ENCODE measurements at regions not wholly inside any gene's neighbourhood (a gene's known extent, or its start where the extent isn't known, plus 50 kb on each side); places are given as distances from the start of the nearest gene placed in this dataset.

DNA sequence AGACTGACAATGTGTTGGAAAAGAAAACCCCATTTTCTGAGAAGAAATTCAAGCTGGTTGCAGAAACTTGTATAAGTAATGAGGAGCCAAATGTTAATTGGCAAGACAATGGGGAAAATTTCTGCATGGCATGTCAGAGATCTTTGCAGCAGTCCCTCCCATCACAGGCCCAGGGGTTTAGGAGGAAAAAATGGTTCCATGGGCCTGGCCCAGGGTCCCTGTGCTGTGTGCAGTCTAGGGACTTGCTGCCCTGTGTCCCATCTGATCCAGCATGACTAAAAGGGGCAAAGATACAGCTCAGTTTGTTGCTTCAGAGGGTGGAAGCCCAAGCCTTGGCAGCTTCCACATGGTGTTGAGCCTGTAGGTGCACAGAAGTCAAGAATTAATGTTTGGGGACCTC, 440.3 kb upstream of the TPK1 start:
- Histone ChIP-seq H3K4me3 (no peak overlapping the region), H3K27ac (no peak overlapping the region), H3K9me3 (peaks cover 0 to 28% (median 3%) of the 10 kb centered on the region in 3 donors), H3K27me3 (no peaks in the 10 kb centered on the region), H3K4me1 (no peaks in the 10 kb centered on the region), H3K36me3 (no peaks in the 10 kb centered on the region)
- no peak for TF ChIP-seq POLR2A (IDR thresholded peaks at IDR 0.05)
- TF ChIP-seq, protein P1, sequence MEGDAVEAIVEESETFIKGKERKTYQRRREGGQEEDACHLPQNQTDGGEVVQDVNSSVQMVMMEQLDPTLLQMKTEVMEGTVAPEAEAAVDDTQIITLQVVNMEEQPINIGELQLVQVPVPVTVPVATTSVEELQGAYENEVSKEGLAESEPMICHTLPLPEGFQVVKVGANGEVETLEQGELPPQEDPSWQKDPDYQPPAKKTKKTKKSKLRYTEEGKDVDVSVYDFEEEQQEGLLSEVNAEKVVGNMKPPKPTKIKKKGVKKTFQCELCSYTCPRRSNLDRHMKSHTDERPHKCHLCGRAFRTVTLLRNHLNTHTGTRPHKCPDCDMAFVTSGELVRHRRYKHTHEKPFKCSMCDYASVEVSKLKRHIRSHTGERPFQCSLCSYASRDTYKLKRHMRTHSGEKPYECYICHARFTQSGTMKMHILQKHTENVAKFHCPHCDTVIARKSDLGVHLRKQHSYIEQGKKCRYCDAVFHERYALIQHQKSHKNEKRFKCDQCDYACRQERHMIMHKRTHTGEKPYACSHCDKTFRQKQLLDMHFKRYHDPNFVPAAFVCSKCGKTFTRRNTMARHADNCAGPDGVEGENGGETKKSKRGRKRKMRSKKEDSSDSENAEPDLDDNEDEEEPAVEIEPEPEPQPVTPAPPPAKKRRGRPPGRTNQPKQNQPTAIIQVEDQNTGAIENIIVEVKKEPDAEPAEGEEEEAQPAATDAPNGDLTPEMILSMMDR (IDR thresholded peaks at IDR 0.05): no peak
- intact Hi-C loops (cut with DNase I): no loop called here
- no peak for DNase-seq

DNA sequence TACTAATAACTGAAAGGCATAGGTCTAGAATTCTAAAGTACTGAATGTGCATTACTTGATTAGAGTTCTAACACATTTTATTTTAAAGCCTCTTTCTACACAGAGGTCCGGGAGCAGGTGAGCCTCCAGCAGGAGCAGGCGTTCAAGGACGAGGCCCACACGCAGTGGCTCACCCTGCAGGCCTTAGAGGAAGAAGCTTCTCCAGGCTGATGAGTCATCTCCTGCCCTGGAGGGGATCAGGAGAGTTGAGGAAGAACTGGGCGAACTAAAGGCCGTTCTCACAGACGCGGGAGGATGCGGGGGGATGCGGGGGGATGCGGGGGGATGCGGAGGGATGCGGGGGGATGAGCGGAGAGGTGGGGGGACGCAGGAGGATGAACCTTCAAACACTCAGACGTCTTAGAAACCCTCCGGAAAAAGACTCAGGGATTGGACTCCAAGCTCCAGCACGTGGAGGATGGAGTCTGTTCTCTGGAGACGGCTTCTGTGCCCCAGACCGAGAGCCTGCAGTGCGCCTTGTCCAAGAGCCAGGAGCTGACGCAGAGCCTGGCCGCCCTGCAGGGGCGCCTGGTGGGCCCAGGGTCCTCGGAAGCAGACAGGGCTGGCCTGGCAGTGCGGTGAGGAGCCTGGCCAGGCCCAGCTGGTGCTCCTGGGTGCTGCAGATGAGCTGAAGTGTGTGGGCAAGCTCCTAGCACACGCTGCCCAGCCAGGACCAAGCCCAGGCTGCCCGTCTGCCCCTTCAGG, 433.7 kb upstream of the TPK1 start:
- no peak for TF ChIP-seq POLR2A (IDR thresholded peaks at IDR 0.05)
- TF ChIP-seq, protein P1 (IDR thresholded peaks at IDR 0.05): no peak
- no peaks in the 10 kb centered on the region for H3K36me3 ChIP-seq
- DNase-seq: no peak
- H3K4me1 ChIP-seq: no peaks in the 10 kb centered on the region
- no peak overlapping the region for H3K4me3 ChIP-seq
- H3K27ac ChIP-seq: no peak overlapping the region
- WGBS, 2 donors: 59 to 83% methylated on average over 5 to 17 of the region's 28 CpGs
- H3K9me3 ChIP-seq: peaks cover 0 to 14% (median 0%) of the 10 kb centered on the region in 3 donors
- intact Hi-C loops (cut with DNase I): no loop called here
- no peaks in the 10 kb centered on the region for H3K27me3 ChIP-seq

DNA sequence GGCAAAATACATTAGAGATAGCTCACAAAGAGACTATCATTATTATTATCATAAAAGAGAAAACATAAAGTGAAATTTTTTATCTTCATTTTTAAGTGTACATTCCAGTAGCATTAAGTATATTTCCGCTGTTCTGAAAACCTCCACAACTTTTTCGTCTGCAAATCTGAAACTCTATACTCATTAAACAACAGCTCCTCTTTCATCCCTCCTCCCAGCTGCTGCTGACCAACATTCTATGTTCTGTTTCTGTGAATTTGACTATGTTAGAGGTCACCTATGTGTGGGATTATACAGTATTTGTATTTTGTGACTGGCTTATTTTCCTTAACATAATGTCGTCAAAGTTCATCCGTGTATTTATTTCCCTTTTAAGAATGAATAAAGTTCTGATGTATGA, 429.3 kb upstream of the TPK1 start:
- Histone ChIP-seq H3K27me3 (no peaks in the 10 kb centered on the region), H3K4me3 (no peak overlapping the region), H3K36me3 (no peaks in the 10 kb centered on the region), H3K4me1 (no peaks in the 10 kb centered on the region), H3K27ac (no peak overlapping the region), H3K9me3 (peaks cover 0 to 6% (median 0%) of the 10 kb centered on the region in 3 donors)
- intact Hi-C loops (cut with DNase I): no loop called here
- no peak for TF ChIP-seq POLR2A (IDR thresholded peaks at IDR 0.05)
- 62 to 83% methylated on average over 4 of the region's 4 CpGs for WGBS, 2 donors
- DNase-seq: no peak

DNA sequence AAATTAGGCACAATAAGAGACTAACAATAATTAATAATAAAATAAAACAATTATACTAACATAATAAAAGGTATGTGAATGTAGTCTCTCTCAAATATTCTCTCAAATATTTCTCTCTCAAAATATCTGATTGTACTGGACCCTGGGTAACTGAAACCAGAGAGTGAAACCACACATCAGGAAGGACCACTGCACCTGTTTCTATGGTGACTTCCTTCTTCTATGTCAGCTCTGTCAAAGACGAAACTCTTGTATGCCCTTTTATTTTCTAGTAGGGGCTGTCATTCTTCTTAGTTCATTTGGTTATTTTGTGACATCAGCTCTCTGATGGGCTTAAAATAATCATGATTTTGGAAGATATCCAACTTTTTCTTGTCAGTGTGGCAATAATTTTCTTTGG, 428.0 kb upstream of the TPK1 start:
- no peak for TF ChIP-seq POLR2A (IDR thresholded peaks at IDR 0.05)
- TF ChIP-seq, protein P1 (IDR thresholded peaks at IDR 0.05): no peak
- H3K9me3 ChIP-seq: peaks cover 0 to 3% (median 0%) of the 10 kb centered on the region in 3 donors
- WGBS, 2 donors: 27 to 28% methylated on average over 1 of the region's 1 CpG
- no peak overlapping the region for H3K4me3 ChIP-seq
- H3K27me3 ChIP-seq: no peaks in the 10 kb centered on the region
- H3K4me1 ChIP-seq: no peaks in the 10 kb centered on the region
- no peak for DNase-seq
- intact Hi-C loops (cut with DNase I): no loop called here
- H3K27ac ChIP-seq: no peak overlapping the region
- no peaks in the 10 kb centered on the region for H3K36me3 ChIP-seq

DNA sequence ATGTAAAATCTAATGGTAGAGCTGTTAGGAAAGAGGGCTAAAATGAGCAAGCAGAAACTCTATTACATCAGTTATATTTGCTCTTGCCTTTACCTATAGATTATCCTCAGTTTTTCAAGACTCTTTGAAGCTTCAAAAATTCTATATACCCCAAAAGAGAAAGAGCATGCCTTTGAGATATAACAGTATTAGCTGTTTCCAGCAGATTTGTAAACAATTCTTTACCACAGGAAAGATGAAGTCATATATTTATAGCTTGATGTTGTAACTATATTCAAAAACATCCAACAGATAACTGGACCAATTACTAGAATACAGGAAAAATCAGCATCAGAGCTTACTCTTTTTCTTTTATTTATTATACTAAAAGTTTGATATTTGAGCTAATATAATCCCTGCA, 416.2 kb upstream of the TPK1 start:
- H3K27me3 ChIP-seq: no peaks in the 10 kb centered on the region
- no peak overlapping the region for H3K4me3 ChIP-seq
- peaks cover 0 to 7% (median 3%) of the 10 kb centered on the region in 3 donors for H3K9me3 ChIP-seq
- no peaks in the 10 kb centered on the region for H3K4me1 ChIP-seq
- TF ChIP-seq, protein P1 (IDR thresholded peaks at IDR 0.05): no peak
- no peak for TF ChIP-seq POLR2A (IDR thresholded peaks at IDR 0.05)
- DNase-seq: no peak
- intact Hi-C loops (cut with DNase I): no loop called here
- H3K36me3 ChIP-seq: no peaks in the 10 kb centered on the region
- H3K27ac ChIP-seq: no peak overlapping the region

DNA sequence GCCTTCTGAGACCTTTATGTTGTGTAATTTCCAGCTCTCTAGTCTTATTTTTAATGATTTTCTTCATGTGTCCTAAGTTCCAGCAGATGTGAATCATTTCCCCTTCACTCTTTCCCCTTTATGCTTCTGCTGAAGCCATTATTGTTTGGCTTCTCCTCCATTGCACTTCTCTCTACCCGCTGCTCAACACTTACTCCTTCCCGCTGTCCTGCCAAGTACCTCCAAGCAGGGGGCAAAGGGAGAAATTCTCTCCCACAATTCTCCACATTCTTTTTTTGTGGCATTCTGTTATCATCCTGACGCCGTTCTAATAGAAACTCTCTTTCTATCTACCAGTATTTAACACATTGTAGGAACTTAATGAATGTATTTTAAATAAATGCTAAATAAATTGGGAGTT, 388.9 kb upstream of the TPK1 start:
- intact Hi-C loops (cut with DNase I): no loop called here
- 46% methylated on average over 4 of the region's 4 CpGs for WGBS, 2 donors
- Histone ChIP-seq H3K4me1 (no peaks in the 10 kb centered on the region), H3K4me3 (no peak overlapping the region), H3K9me3 (peaks cover 0 to 5% (median 0%) of the 10 kb centered on the region in 3 donors), H3K27me3 (no peaks in the 10 kb centered on the region), H3K36me3 (no peaks in the 10 kb centered on the region), H3K27ac (no peak overlapping the region)
- DNase-seq: no peak
- TF ChIP-seq POLR2A (IDR thresholded peaks at IDR 0.05): no peak
- TF ChIP-seq, protein P1 (IDR thresholded peaks at IDR 0.05): no peak

Data from esophagus squamous epithelium (tissue), 5 donors.